Uterus (tissue), 2 donors: ENCODE measurements at regions not wholly inside any gene's neighbourhood (a gene's known extent, or its start where the extent isn't known, plus 50 kb on each side); places are given as distances from the start of the nearest gene placed in this dataset.

Experiments
- POLR2A ChIP-seq, 2 donors: fragments of 450-650 bp; IDR thresholded peaks; one replicate each; pipeline ENCODE4 v1.6.1; 2016; ENCODE audit warnings: antibody characterized with exemption in 2 of 2, mild to moderate bottlenecking in 1 of 2, moderate library complexity in 1 of 2
- TF ChIP-seq, protein P1 (sequence below), 4 experiments: fragments of 200-600 bp in 2 of 4; fragments of 450-650 bp in 2 of 4; sonication (generic) in 2 of 4; IDR thresholded peaks; one replicate each; pipeline ENCODE4 v1.5.1; 2016 to 2019; ENCODE audit warnings: antibody characterized with exemption in 4 of 4, mild to moderate bottlenecking in 2 of 4, moderate library complexity in 1 of 4

GRCh38 chr4:13829457-13829856, 201.9 kb upstream of the BOD1L1 start:
- TF ChIP-seq, protein P1, sequence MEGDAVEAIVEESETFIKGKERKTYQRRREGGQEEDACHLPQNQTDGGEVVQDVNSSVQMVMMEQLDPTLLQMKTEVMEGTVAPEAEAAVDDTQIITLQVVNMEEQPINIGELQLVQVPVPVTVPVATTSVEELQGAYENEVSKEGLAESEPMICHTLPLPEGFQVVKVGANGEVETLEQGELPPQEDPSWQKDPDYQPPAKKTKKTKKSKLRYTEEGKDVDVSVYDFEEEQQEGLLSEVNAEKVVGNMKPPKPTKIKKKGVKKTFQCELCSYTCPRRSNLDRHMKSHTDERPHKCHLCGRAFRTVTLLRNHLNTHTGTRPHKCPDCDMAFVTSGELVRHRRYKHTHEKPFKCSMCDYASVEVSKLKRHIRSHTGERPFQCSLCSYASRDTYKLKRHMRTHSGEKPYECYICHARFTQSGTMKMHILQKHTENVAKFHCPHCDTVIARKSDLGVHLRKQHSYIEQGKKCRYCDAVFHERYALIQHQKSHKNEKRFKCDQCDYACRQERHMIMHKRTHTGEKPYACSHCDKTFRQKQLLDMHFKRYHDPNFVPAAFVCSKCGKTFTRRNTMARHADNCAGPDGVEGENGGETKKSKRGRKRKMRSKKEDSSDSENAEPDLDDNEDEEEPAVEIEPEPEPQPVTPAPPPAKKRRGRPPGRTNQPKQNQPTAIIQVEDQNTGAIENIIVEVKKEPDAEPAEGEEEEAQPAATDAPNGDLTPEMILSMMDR (IDR thresholded peaks at IDR 0.05): no peak
- TF ChIP-seq POLR2A (IDR thresholded peaks at IDR 0.05): no peak
